ENCODE measurements at regions not wholly inside any gene's neighbourhood (a gene's known extent, or its start where the extent isn't known, plus 50 kb on each side); places are given as distances from the start of the nearest gene placed in this dataset.

DNA sequence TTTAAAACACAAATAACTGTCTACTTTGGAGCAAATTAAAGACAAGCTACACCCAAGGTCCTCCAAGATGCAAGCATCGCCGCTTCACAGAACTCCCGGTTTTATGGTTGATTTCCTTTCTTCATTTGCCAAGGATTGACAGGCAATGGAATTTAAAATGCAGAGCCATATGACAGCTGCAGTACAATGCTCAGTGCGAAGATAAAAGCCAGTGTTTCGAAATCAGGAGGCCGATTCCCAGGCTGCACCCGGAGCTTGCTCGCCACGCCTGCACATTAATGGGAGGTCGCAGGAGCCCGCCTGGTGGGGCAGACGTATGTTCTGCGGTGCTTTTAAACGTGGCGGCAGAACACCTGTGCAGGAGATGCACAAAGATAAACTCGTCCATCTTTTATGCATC, 727.6 kb upstream of the SOX11 start:
- no peak for DNase-seq (ENCODE audit: low read depth)
- H3K4me3 ChIP-seq (replicated peaks; ENCODE audit: low read depth, low read length): no peak overlapping the region
- TF ChIP-seq, protein P1, sequence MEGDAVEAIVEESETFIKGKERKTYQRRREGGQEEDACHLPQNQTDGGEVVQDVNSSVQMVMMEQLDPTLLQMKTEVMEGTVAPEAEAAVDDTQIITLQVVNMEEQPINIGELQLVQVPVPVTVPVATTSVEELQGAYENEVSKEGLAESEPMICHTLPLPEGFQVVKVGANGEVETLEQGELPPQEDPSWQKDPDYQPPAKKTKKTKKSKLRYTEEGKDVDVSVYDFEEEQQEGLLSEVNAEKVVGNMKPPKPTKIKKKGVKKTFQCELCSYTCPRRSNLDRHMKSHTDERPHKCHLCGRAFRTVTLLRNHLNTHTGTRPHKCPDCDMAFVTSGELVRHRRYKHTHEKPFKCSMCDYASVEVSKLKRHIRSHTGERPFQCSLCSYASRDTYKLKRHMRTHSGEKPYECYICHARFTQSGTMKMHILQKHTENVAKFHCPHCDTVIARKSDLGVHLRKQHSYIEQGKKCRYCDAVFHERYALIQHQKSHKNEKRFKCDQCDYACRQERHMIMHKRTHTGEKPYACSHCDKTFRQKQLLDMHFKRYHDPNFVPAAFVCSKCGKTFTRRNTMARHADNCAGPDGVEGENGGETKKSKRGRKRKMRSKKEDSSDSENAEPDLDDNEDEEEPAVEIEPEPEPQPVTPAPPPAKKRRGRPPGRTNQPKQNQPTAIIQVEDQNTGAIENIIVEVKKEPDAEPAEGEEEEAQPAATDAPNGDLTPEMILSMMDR (IDR thresholded peaks at IDR 0.05; ENCODE audit: low read length, missing control alignments): no peak

- TF ChIP-seq, protein P1 (IDR thresholded peaks at IDR 0.05; ENCODE audit: low read length, missing control alignments): no peak
- no peak overlapping the region for H3K4me3 ChIP-seq (replicated peaks; ENCODE audit: low read depth, low read length)
- no peak for DNase-seq (ENCODE audit: low read depth)
Measured at GRCh38 chr2:4965556-4966320, 726.4 kb upstream of the SOX11 start.

DNA sequence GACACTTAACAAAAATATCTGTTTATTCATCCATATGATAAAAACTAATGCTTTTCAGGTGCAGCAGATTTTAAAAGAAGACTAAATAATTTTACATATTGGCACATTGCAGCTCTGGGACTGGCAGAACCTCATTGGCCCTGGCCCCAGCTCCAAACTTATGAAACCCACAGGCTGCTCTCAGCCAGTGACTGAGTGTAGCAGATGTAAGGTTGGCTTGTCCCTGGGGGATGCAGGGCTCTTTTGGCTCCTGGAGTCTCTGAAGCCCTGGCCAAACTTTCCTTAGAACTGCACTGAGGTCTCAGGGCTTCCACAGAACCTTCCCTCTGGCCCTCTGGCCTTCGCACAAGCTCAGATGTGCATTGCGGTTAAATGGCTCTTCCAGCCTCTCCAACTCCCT, 725.0 kb upstream of the SOX11 start:
- no peak for DNase-seq (ENCODE audit: low read depth)
- TF ChIP-seq, protein P1 (IDR thresholded peaks at IDR 0.05; ENCODE audit: low read length, missing control alignments): no peak
- H3K4me3 ChIP-seq (replicated peaks; ENCODE audit: low read depth, low read length): no peak overlapping the region

DNA sequence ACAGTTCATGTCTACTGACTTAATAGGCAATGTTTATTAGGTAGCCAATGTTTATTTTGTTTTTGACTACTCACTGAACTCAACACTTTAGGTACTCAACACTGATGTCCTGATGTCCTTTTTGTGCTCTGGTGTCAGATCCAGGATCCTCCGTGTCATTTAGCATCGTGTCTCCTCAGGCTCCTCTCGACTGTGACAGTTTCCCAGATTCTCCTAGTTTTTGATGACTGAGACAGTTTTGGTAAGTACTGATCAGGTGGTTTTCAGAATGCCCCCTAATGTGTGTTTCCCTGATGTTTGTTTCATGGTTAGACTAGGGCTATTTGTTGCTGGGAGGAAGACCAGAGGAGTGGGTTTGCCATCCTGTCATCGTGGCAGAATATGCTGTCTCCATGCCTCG, 719.7 kb upstream of the SOX11 start:
- TF ChIP-seq, protein P1 (IDR thresholded peaks at IDR 0.05; ENCODE audit: low read length, missing control alignments): no peak
- DNase-seq (ENCODE audit: low read depth): no peak
- H3K4me3 ChIP-seq (replicated peaks; ENCODE audit: low read depth, low read length): no peak overlapping the region

GRCh38 chr2:4973354-4973753, 718.8 kb upstream of the SOX11 start:
- TF ChIP-seq, protein P1 (IDR thresholded peaks at IDR 0.05; ENCODE audit: low read length, missing control alignments): no peak

DNA sequence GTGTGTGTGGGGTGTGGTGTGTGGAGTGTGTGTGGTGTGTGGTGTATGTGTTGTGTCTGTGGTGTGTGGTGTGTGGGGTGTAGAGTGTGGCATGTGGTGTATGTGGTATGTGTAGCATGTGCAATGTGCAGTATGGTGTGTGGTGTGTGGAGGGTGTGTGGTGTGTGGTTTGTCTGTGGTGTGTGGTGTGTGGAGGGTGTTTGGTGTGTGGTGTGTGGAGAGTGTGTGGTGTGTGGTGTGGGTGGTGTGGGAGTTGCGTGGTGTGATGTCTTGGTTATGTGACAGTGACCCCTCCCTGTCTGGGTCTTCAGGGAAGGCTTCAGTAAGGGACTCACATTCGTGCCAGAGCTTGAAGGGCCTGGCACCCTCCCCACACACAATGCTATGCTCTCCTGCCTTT, 718.2 kb upstream of the SOX11 start:
- no peak overlapping the region for H3K4me3 ChIP-seq (replicated peaks; ENCODE audit: low read depth, low read length)
- DNase-seq (ENCODE audit: low read depth): no peak
- TF ChIP-seq, protein P1 (IDR thresholded peaks at IDR 0.05; ENCODE audit: low read length, missing control alignments): no peak

More at GRCh38 chr2:4973354-4973753, 718.8 kb upstream of the SOX11 start:
- no peak for DNase-seq (ENCODE audit: low read depth)
- H3K4me3 ChIP-seq (replicated peaks; ENCODE audit: low read depth, low read length): no peak overlapping the region

DNA sequence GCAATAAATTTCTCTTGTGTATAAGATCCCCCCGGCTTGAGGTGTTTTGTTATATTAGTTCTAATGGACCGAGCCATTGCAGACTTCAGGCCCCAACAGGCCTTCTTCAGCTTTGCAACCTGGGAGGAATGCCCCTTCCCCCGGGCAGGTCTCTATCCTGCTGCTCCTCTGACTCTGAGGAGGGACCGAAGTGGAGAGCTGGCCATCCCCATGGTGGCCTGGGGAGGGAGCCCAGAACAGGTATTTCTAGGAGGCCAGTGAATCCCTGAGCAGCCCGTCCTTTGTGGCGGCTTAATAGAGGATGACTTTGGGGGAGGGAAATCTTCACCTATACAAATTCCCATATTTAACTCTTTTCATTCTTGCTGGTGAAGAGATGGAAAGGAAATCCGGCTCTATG, 715.8 kb upstream of the SOX11 start:
- no peak for DNase-seq (ENCODE audit: low read depth)
- TF ChIP-seq, protein P1 (IDR thresholded peaks at IDR 0.05; ENCODE audit: low read length, missing control alignments): no peak

More for the DNA sequence above, 715.8 kb upstream of the SOX11 start:
- H3K4me3 ChIP-seq (replicated peaks; ENCODE audit: low read depth, low read length): no peak overlapping the region

Data from fibroblast of pulmonary artery (primary cell).